NCI-H1694 treated with DMSO at 0.1 percent for 48 hours (cell line): ENCODE measurements at regions not wholly inside any gene's neighbourhood (a gene's known extent, or its start where the extent isn't known, plus 50 kb on each side); places are given as distances from the start of the nearest gene placed in this dataset.
"Not testable (repeated sequence)": the region's sequence is repeated elsewhere in the genome, so short reads cannot be mapped to it uniquely, and the experiment has no call there.

Experiments used
- DNase-seq: peaks from one replicate; lab custom pipeline; 2025; lab: John Stamatoyannopoulos, UW

- DNase-seq, result no peak
These were observed 1326.5 kb downstream of the ADGRL3 start for GRCh38 chr4:62526671-62527070.

GRCh38 chr4:62523256-62523655 lies 1323.1 kb downstream of the ADGRL3 start:
- no peak for DNase-seq

- DNase-seq, result no peak
These were observed 1322.1 kb downstream of the ADGRL3 start for GRCh38 chr4:62522273-62522672.

- DNase-seq, result no peak
These were observed 1317.6 kb downstream of the ADGRL3 start for GRCh38 chr4:62517716-62518115.

GRCh38 chr4:62513306-62513705 lies 1313.2 kb downstream of the ADGRL3 start:
- no peak for DNase-seq

- DNase-seq, result no peak
These were observed 1312.1 kb downstream of the ADGRL3 start for GRCh38 chr4:62512271-62512670.

GRCh38 chr4:62510228-62510627 lies 1310.1 kb downstream of the ADGRL3 start:
- DNase-seq, result no peak

GRCh38 chr4:62500296-62500695 lies 1300.2 kb downstream of the ADGRL3 start:
- DNase-seq, result no peak

GRCh38 chr4:62495032-62495431 lies 1294.9 kb downstream of the ADGRL3 start:
- no peak for DNase-seq

GRCh38 chr4:62491756-62492155 lies 1291.6 kb downstream of the ADGRL3 start:
- DNase-seq, result not testable (repeated sequence)

- DNase-seq, result no peak
These were observed 1290.5 kb downstream of the ADGRL3 start for GRCh38 chr4:62490635-62491034.

GRCh38 chr4:62487016-62487415 lies 1286.9 kb downstream of the ADGRL3 start:
- DNase-seq, result no peak

GRCh38 chr4:62484357-62484756 lies 1284.2 kb downstream of the ADGRL3 start:
- no peak for DNase-seq

GRCh38 chr4:62482355-62482754 lies 1282.2 kb downstream of the ADGRL3 start:
- DNase-seq, result no peak

- DNase-seq, result no peak
These were observed 1275.5 kb downstream of the ADGRL3 start for GRCh38 chr4:62475596-62475995.

- DNase-seq, result no peak
These were observed 1274.7 kb downstream of the ADGRL3 start for GRCh38 chr4:62474802-62475201.

GRCh38 chr4:62471021-62471420 lies 1270.9 kb downstream of the ADGRL3 start:
- no peak for DNase-seq

- no peak for DNase-seq
These were observed 1270.4 kb downstream of the ADGRL3 start for GRCh38 chr4:62470421-62470983.

GRCh38 chr4:62470020-62470419 lies 1269.9 kb downstream of the ADGRL3 start:
- DNase-seq, result no peak

GRCh38 chr4:62461961-62462360 lies 1261.8 kb downstream of the ADGRL3 start:
- DNase-seq, result no peak

- no peak for DNase-seq
These were observed 1260.2 kb downstream of the ADGRL3 start for GRCh38 chr4:62460329-62460728.

GRCh38 chr4:62457356-62457755 lies 1257.2 kb downstream of the ADGRL3 start:
- no peak for DNase-seq

GRCh38 chr4:62455871-62456270 lies 1255.7 kb downstream of the ADGRL3 start:
- no peak for DNase-seq

GRCh38 chr4:62454535-62454934 lies 1254.4 kb downstream of the ADGRL3 start:
- DNase-seq, result no peak

GRCh38 chr4:62450740-62451139 lies 1250.6 kb downstream of the ADGRL3 start:
- no peak for DNase-seq
